RPMI8226 (cell line): ENCODE measurements at regions not wholly inside any gene's neighbourhood (a gene's known extent, or its start where the extent isn't known, plus 50 kb on each side); places are given as distances from the start of the nearest gene placed in this dataset.

Source experiments
- DNase-seq: peaks from one replicate; pipeline ENCODE4 v3.0.0-alpha.2; 2015

DNA sequence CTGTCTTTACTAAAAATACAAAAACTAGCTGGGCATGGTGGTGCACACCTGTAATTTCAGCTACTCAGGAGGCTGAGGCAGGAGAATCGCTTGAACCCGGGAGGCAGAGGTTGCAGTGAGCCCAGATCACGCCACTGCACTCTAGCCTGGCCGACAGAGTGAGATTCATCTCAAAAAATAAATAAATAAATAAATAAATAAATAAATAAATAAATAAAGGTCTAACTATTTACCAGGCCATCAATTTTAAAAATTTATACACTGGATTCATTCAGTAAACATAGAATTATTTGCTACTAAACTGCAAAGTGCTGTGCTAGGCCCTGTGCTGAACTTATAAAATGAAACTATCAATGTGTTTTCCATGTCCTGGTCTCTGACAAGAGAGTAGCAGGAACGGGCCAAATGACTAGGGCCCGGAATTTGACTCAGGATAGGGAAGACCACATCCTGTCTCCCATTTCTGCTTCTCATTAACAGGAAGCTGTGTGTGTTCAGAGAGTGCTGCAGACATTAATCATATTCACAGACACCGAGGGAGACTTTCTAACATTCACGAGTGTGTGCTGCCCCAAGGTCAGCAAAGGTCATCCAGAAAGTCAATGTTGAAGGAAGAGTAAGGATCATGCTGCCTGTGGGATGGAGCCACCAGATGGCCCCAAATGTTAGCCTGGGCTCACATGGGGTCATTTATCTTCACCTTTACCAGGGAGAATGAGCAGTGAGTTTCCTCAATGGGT is 95.8 kb downstream of the SPP2 start:
- DNase-seq: no peak

DNA sequence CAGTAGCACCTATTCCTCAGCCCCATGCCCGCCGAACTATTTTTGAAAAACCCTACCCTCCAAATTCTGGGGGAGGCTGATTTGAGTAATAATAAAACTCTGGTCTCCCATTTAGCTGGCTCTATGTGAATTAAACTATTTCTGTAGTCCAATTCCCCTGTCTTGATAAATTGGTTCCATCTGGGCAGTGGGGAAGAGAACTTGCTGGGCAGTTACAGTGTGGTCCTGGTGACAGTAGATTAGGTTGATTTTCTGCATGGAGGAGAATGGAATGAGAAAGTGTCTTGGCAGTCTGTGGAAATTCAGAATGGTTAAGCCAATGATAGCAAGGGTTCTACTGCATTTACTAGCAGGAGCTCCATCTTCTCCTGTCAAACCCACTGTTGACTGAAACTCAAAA is 95.0 kb downstream of the SPP2 start:
- DNase-seq: no peak

DNA sequence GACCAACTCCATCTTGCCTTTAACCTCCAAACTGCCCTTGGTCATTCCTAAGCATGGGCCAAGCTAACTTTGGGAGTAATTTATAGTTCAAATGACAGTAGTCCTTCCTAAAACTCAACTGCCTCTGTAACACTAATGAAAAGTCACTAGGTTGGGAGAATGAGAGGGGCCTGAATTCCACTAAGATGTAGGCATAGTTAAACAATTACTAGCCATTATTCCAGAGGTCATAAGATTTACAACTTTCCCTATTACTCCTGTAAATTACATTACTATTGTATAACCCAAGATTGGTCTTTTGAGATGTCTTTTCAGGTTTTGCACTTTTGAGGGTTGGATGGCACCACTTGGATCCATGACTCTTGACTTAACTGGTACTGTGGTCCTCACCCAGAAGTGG is 94.6 kb downstream of the SPP2 start:
- no peak for DNase-seq

DNA sequence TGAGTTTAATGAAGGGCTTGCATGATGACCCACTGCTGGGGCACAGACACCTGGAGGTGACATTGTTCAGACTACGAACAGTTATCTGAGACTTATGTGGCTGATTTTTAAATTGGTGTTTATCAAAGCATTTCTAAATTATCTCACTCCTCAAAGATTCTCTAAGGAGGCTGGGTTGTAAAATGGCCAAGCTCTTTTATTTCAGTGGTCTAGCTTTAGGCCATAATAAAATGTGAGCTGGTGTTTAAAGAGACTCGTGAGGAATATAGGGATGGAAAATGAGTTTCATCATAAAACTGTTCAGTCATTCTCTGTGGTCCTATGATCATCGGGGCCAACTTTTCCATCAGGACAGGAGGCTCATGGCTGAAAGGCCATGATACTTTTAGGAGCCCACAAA is 93.4 kb downstream of the SPP2 start:
- DNase-seq: no peak

DNA sequence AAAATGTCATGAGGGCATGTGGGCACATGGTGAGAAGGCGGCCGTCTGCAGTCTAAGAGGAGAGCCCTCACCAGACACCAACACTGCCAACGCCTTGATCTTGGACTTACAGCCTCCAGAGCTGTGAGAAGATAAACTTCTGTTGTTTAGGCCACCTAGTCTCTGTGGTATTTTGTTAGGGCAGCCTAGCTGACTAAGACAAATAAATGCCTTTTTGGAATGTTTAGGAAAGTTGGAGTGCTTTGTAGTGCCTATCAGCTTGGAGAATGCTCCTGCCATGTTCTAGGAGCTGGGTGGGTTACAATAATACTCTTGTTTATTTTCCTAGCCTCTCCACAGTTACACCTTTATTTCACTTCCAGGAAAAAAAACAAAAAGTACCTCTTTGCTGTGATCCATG is 92.0 kb downstream of the SPP2 start:
- DNase-seq: no peak

DNA sequence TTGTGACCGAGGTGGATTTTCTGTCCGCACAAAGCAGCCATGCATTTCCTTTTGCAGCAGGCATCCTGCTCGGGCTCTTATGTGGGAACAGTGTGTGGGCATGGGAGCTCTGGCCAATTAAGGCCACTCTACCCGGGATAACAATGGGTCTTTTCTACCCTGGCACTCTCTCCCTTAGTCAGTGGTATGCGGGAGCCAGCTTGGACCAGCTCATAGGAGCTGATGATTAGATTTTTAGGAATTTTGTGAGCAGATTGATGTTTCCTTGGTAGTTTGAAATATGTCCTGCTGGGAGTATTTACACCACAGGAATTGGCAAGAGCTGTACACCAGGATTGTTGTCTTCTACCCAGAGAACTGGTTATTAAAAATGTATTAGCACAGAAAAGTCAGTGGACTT is 89.3 kb downstream of the SPP2 start:
- no peak for DNase-seq

DNA sequence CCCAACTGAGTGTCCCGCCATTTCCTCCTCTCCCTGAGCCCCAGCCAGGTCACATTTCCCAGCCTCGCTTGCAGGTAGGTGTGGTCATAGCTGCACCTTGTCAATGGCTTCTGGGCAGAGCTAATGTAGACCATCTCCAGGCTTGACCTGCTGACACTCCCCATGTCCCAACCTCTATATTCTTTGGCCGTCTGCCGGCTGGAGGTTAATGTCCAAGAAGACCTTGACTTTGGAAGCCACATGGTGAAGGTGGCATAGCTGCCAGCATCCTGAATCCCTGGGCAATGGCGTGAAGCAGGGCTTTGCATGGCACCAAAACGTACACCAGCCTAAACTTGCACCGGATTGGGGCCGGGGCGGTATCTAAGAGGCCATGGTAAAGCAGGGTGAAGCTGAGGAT is 88.3 kb downstream of the SPP2 start:
- DNase-seq: no peak

DNA sequence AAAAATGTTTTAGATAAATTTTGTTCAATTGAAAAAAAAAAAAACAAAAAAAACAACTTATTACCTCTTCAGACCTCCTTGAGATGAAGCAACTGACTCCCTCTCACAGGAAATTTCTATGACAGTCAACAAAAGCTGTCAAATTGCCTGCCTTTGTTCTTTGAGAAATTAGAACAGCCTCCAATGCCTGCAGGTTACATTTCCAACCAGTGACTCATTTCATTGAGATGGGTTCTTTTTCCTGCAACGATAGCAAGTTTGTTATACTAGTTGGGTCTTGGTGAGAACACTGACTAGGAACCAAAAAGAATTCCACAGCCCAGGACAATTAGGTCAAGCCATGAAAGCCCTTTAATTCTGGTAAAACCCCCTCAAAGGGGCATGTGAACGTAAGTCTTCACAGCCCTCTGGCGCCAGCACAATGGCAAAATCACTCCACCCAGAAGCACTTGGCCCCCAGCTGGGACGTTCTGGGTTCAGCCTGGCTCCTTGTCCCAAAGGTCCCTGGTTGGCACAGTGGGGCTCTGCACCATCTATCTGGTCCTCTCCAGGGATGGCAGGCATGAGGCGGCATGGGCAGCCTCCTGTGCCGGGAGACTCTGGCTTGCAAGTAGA is 87.0 kb downstream of the SPP2 start:
- DNase-seq: no peak

DNA sequence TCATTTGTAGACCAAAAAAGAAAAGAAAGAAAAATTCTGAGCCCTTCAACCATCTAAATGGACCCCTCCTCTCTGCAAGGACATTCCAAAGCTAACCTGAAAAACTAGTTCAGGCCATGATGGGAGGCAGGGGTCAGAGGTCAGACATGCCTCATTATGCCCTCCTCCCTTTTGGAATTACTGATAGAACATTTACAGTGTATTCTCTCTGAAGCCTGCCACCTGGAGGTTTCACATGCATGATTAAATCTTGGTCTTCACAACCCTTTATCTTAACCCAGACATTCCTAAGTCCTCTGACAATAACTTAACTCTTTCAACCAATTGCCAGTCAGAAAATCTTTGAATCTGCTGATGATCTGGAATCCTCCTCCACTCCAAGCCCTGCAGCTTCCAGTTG is 86.0 kb downstream of the SPP2 start:
- DNase-seq: peak; percentile 2

DNA sequence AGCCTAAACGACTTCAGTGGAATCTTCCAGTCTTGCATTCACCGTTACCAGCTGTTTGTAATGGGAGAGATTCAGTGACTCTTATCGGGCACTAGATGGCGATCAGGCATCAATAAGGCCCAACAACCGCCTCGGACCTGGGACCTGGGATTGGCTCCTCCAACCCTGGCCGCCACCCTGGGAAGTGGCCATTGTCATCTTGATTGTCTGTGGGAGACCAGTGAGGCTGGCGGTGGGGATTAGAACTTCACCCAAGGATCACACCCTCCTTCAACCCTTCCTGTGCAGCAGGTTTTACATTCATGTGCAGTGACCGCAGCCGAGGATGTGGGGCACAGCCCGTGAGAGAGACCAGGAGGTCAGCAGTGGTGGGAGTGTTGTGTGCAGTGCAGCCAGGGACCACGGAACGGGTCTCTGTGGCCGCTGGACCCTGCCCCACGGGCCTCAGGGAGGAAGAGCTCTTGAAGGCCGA is 85.3 kb downstream of the SPP2 start:
- DNase-seq: peak; percentile 44

DNA sequence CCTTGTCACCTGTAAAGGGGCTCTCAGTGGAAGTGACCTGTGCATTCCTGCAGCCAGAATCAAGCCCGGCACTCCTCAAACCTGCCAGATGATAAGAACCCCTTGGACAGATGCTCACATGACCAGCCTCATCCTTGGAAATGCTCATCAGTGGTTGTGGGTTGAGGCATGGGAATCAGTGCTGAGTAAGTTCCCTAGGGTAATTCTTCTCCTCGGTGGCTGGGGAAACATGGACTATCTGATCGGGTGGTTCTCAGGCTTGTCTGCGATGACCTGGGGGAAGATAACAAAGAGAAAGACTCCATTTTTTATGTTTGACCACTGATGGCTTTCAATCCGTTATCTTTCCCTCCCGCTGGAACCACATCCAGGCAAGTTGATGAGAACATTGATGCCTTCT is 84.0 kb downstream of the SPP2 start:
- no peak for DNase-seq

DNA sequence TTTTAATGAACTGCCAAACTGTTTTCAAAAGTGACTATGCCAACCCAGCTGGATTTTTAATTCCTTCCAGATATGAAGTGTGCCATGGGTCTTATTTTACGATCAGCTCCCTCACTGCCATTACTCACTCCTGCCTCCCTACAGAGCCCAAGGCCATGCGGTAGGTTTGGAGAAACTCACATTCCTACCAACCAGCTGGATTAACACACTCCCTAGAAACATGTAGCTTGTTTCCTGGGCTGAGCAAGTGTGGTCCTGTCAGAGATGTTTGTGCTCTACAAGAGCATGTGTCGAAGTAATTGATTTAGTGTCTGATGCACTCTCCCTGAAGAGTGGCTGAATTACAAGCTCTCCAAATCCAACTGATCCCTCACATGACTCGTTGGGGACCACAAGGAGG is 82.5 kb downstream of the SPP2 start:
- no peak for DNase-seq

DNA sequence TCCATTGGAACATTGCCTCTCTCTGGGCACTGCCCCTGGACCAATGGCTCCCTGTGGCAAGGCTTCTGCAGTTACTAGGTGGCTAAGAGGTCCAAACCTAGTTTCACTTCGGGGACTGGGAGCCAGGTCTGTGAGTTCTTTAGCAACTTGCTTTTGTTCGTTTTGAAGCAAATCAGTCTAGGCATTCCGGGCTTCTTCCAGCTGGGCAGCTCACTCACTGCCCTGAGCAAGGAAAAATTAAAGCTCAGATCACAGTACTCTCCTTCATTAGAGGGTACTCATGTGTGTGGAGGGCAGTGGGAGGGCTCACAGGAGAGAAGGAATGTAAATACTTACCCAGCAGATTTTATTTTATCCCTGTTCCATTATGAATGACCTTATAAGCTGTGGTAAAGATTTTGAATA is 80.3 kb downstream of the SPP2 start:
- DNase-seq: no peak

DNA sequence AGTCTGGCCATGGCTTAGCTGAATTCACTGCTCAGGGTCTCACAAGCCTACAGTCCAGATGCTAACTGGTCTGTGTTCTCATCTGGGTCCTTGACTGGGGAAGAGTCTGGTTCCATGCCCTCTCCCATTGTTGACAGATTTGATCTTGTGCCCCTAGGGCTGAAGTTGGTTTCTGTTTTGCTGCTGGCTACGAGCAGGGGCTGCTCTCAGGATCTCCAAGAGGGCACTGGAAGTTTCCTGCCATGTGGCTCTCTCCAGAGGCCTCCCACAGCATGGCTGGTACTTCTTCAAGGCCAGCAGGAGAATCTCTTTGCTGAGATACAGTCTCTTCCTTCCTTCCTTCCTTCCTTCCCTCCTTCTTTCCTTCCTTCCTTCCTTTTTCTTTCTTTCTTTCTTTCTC is 78.1 kb downstream of the SPP2 start:
- no peak for DNase-seq
